Erythroblast (primary cell): ENCODE measurements at regions not wholly inside any gene's neighbourhood (a gene's known extent, or its start where the extent isn't known, plus 50 kb on each side); places are given as distances from the start of the nearest gene placed in this dataset.
"Not testable (repeated sequence)": the region's sequence is repeated elsewhere in the genome, so short reads cannot be mapped to it uniquely, and the experiment has no call there.

Experiments
- DNase-seq, 2 experiments: peaks; one replicate each; lab custom pipeline; 2025; lab: John Stamatoyannopoulos, UW
- GATA1 ChIP-seq: IDR thresholded peaks from 2 replicates; pipeline ENCODE4 v1.6.1; 2011; ENCODE audit warnings: low read depth, mild to moderate bottlenecking, control low read depth, low read length, moderate library complexity
- POLR2A ChIP-seq: IDR thresholded peaks from 2 replicates; pipeline ENCODE4 v1.6.1; 2011; ENCODE audit warnings: mild to moderate bottlenecking, low read length

- no peak for TF ChIP-seq GATA1
- DNase-seq, result no peak
Measured at GRCh38 chr2:17166506-17166905, 351.7 kb downstream of the RAD51AP2 start.

GRCh38 chr2:17164550-17164949, 353.7 kb downstream of the RAD51AP2 start:
- DNase-seq, result no peak

GRCh38 chr2:17163638-17164037, 354.6 kb downstream of the RAD51AP2 start:
- TF ChIP-seq POLR2A, result no peak
- no peak for TF ChIP-seq GATA1
- DNase-seq, result peak in 1 of 2 experiments; percentile 6

More at GRCh38 chr2:17164550-17164949, 353.7 kb downstream of the RAD51AP2 start:
- TF ChIP-seq GATA1 (no peak), POLR2A (no peak)

GRCh38 chr2:17162713-17163112, 355.5 kb downstream of the RAD51AP2 start:
- TF ChIP-seq GATA1 (no peak), POLR2A (no peak)
- DNase-seq, result no peak

GRCh38 chr2:17160594-17160993, 357.6 kb downstream of the RAD51AP2 start:
- no peak for TF ChIP-seq POLR2A
- no peak for TF ChIP-seq GATA1
- no peak for DNase-seq

GRCh38 chr2:17156086-17156485, 362.2 kb downstream of the RAD51AP2 start:
- TF ChIP-seq GATA1 (no peak), POLR2A (no peak)
- no peak for DNase-seq

GRCh38 chr2:17149945-17150344, 368.3 kb downstream of the RAD51AP2 start:
- TF ChIP-seq POLR2A, result no peak
- TF ChIP-seq GATA1, result no peak
- DNase-seq, result no peak

- no peak for DNase-seq
- no peak for TF ChIP-seq GATA1
- no peak for TF ChIP-seq POLR2A
Measured at GRCh38 chr2:17148407-17149145, 369.7 kb downstream of the RAD51AP2 start.

- TF ChIP-seq POLR2A, result no peak
- TF ChIP-seq GATA1, result no peak
- DNase-seq, result no peak
Measured at GRCh38 chr2:17146358-17146757, 371.9 kb downstream of the RAD51AP2 start.

- TF ChIP-seq GATA1, result no peak
- TF ChIP-seq POLR2A, result no peak
- no peak for DNase-seq
Measured at GRCh38 chr2:17136877-17137276, 381.4 kb downstream of the RAD51AP2 start.

GRCh38 chr2:17136231-17136630, 382.0 kb downstream of the RAD51AP2 start:
- TF ChIP-seq POLR2A (no peak), GATA1 (no peak)
- no peak for DNase-seq

GRCh38 chr2:17135619-17136018, 382.6 kb downstream of the RAD51AP2 start:
- no peak for DNase-seq
- TF ChIP-seq GATA1 (no peak), POLR2A (no peak)

GRCh38 chr2:17133052-17133671, 385.1 kb downstream of the RAD51AP2 start:
- TF ChIP-seq POLR2A, result no peak
- TF ChIP-seq GATA1, result no peak

GRCh38 chr2:17130627-17131026, 387.6 kb downstream of the RAD51AP2 start:
- DNase-seq, result not testable (repeated sequence)

More at GRCh38 chr2:17133052-17133671, 385.1 kb downstream of the RAD51AP2 start:
- peak; percentile 4 to 43 for DNase-seq

GRCh38 chr2:17125989-17126620, 392.1 kb downstream of the RAD51AP2 start:
- DNase-seq, result no peak
- TF ChIP-seq GATA1, result no peak
- TF ChIP-seq POLR2A, result no peak
